COLO668 (cell line): ENCODE measurements at regions not wholly inside any gene's neighbourhood (a gene's known extent, or its start where the extent isn't known, plus 50 kb on each side); places are given as distances from the start of the nearest gene placed in this dataset.
"Not testable (repeated sequence)": the region's sequence is repeated elsewhere in the genome, so short reads cannot be mapped to it uniquely, and the experiment has no call there.

ENCODE experiments used
- DNase-seq: peaks from one replicate; lab custom pipeline; 2025; ENCODE audit not compliant: unreplicated experiment; lab: John Stamatoyannopoulos, UW

DNA sequence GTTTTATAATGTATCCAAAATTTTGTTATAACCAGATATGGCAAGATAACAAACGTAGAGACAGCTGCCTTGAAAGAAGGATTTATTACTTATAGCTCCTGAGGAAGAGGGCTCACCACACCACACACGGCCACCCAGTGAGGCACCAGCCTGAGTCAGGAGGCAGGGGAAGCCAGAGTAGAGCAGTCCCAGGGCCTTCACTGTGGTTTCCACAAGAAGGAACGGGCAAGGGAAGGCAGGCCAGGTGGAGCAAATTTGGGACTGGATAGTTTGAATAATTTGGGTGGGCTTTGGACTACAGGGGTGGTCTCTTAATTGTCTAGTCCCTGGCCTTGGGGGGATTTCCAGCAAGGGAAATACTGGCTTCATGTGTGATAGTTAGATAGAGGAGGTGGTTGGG lies 72.5 kb downstream of the RRAGC start:
- no peak for DNase-seq

DNA sequence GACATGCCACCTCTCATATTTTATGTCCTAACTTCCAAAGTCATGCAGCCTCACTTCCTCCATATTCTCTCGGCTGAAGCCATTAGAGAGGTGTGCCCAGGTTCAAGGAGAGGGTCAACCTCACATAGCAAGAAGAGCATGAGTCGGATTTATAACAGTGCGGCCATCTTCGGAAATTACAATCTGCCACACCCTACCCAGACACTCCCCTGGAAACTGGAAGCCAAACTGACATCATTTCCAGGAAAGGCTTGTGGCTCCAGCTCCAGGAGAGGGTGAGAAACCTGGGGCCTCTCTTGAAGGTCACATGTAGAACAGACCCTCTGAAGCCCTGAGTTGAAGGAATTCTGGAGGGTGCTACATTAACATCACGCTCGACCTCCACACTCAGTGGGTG lies 73.5 kb downstream of the RRAGC start:
- no peak for DNase-seq

DNA sequence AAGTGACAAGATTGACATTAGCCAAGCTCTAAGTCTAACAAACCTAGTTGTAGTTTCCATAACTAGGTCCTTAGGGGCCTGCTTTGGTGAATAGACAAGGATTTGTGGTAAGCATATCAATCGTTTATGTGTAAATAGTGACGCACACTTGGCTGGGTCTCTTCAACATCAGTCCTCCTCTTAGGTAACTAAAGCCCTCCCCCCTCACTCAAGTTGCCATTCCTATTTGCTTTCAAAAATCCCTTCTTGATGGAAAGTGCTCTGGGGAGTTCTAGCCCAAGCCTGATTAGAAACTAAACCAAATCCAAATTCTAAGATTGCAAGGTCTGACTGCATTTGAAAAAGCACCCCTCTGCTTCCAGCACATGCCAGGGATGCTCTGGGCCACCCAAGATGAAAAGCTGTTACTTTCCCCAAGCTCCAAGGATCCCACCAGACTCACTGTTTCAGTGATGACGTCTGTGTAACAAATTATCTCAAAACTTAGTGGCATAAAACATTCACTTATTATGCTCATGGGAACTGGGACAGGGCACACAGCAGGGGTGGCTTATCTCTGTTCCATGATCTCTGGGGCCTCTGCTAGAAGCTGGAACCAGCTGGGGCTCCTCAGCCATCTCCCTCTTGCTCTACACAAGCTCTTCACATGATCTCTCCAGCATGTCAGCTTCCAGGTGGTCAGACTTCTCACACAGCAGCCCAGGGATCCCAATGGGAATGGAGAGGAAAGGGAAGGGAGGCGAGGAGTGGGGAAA lies 74.1 kb downstream of the RRAGC start:
- DNase-seq, result no peak

DNA sequence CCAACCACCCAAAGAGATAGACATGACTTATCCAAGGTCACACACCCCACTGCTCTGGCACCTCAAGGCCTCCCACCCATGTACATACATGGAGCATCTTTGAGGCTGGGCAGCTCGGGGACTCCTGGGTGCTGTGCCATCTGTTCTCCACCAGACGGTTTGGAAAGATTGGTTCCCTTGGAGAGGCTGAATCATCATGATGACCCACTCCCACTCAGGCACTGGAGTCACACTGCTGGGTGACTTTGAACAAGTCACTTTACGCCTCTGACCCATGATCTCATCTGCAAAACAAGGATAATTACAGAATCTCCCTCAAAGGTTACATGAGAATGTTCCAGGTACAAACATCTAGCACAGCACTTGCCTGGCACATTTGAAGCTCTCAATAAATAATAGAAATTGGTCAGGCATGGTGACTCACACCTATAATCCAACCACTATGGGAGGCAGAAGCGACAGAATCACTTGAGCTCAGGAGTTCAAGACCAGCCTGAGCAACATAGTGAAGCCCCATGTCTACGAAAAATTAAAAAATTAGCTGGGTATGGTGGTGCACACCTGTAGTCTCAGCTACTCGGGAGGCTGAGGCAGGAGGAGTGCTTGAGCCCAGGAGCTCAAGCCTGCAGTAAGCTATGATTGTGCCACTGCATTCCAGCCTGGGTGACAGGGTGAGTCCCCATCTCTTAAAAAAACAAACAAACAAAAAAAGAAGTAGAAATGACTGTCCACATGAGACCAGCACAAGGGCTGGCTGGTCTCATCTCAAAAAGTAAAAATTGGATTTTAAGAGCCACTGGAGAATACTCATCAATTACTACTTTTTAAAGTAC lies 74.9 kb downstream of the RRAGC start:
- DNase-seq, result no peak

DNA sequence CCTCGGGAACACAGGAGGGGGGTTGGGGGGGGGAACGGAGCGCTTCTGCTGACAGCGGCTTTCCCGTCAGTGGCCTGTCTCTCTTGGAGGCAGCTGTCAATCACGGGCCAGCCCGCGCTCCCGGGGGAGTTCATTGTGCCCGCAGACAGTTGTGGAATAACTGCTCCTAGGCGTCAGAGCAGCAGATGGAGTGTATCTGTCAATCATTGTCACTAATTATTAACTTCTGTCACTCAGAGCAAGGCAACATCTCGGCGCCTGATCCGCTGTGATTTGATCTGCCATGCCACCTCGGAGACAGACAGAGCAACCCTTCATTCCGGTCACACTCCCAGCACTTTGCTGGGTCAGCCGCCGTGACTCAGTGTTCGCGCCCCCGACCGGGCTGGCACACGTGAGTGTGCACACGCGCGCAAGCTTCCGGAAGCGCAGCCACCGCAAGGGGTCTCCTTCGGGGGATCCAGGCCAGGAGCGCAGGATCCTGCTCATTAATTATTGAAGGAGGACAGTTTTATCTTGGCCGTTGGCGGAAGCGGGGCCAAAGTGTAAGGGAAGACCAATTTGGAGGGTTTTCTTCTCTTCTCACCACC lies 75.8 kb downstream of the RRAGC start:
- DNase-seq, result no peak

DNA sequence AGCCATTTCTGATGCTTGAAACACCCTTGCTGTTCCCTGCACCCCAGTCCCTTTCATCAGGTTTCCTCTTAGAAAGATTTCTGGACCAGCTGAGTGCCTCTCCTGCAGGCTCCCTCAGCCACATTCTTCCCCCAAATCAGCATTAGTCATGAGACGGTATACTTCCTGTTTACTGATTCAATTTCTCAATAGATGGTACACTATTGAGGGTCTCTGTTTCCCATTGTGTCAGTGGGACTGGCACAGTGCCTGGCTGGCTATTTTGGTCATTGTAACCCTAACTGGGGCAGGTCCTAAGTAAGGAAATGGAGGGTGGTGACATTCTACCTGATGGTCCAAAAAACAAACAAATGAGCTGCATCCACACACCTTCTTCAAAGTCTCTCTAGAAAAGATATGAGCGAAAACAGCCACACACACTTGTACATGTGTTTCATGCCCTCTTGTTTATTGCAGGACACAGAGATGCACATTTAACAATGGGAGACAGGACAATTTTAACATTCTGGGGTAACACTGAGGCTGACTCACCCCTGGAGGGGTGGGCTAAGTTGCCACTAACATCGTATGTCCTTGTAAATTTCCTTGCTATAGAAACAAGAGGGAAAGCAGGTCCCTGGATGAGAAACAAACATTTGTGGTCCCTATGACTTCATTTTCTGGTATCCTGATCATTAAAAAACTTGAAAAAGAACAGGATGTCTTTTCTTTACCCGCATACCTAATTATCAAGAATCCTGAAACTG lies 77.5 kb downstream of the RRAGC start:
- DNase-seq, result no peak

DNA sequence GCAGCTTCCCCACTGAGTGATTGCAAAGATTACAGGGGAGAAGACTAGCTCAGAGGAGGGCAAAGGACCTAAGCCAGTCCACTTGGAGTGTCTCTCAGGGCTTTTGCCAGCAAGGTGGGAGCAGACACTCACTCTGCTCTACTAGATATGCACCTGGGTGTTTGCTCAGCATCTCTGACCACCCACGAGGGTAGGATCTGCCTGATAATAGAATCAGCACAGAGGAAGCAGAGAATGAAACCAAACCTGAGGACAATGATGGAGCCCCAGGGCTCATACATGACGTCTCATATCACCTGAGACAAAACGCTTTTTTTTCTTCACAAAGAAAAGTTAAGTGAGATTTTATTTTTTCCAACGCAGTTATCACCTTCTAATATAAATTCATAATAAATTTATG lies 79.4 kb downstream of the RRAGC start:
- DNase-seq, result no peak

DNA sequence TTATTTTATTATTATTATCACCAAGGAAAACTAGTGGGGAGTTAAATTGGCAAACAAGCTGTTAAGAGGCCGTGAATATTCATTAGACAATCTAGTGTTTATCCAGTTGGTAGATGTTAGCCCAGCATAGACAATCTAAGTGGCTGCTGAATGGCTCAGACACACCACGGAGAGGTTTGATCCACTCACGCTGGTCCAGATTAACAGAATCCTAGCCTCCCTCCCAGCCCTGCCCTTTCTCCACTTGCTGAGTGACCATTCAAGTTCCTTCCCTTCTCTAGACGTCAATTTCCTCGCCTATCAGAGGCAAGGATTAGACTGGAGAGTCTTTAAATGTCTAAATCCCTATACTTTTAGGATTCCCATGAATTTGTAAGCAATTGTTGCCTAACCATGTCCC lies 80.1 kb downstream of the RRAGC start:
- DNase-seq, result no peak

DNA sequence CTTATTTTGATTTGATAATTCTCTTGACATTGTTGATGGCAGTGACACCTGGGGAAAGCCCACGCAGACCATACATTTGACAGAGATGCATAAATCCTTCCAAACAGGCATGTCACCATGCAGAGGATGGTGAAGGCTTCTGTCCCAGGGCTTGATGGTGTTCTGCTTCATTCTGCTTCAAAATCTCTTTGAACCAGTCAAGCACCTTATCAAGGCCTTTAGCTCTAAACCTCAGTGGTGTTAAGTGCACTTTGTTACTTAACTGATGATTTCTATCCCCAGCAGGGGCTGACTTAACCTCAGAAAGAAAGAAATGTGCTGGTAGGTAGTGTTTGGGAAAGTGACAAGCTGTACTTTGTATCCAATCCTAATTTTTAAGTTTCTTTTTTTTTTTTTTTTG lies 81.1 kb downstream of the RRAGC start:
- DNase-seq, result no peak

DNA sequence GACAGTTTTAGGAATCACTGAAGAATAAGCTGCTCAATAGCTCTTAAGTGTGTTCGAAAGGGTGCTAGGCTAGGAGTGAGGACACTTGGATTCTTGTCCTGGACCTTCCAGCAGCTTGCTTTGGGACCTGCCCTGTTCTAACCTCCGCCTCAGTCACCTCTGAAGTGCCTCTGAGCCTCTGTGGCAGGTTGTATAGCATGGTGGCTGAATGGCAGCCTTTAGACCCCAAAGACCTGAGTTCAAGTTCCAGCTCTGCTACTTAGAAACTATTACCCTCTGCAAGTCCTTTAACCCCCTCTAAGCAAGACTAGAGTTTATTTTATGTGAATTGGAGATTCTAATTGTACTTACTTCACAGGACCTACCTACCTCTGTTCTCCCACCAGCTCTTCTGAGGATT lies 81.5 kb downstream of the RRAGC start:
- DNase-seq, result no peak

DNA sequence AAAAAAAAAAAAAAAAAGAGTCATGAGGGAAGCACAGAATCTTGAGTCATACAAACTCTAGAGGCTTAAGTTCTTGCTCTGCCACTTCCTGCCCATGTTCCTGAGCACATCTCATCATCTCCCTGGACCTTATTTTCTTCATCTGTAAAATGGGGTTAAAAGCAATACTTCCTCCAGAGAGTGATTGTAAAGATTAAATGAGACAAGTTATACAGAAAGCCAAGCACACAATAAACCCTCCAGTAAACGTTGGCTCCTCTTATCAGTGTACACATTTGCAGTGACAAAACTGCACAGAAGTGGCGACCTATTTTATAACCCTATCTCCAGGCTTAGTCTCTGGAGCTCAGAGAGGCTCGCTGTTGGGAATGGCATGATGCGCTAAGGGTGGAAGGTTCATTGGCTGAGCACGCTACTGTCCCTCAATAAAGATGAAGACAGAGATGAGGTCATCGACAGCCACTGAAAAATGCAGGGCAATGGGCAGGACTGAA lies 82.1 kb downstream of the RRAGC start:
- no peak for DNase-seq

DNA sequence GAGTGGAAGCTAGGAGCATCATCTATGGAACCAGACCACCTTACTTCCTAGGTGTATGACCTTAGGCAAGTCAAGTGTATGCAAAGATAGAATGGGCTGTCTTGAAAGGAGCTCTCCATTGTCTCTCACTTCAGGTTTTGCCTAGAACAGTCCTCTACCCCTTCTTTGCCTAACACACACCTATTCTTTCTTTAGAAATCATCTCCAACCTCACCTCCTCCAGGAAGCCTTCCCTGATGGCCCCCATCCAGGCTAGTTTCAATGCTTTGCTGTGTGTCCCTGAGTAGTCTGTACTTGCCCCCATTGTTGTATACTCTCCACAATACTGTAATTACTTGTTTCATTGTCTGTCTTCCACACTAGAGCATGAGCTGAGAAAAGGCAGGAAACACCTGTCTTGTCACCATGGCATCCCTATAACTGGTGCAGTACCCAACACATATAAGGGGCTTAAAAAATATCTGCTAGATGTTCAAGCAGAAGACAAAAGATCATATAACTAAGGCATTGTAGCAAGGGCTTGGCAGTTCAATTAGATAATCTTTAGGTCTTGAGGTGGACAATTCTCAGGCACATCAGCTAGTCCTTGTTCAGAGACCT lies 83.0 kb downstream of the RRAGC start:
- no peak for DNase-seq

DNA sequence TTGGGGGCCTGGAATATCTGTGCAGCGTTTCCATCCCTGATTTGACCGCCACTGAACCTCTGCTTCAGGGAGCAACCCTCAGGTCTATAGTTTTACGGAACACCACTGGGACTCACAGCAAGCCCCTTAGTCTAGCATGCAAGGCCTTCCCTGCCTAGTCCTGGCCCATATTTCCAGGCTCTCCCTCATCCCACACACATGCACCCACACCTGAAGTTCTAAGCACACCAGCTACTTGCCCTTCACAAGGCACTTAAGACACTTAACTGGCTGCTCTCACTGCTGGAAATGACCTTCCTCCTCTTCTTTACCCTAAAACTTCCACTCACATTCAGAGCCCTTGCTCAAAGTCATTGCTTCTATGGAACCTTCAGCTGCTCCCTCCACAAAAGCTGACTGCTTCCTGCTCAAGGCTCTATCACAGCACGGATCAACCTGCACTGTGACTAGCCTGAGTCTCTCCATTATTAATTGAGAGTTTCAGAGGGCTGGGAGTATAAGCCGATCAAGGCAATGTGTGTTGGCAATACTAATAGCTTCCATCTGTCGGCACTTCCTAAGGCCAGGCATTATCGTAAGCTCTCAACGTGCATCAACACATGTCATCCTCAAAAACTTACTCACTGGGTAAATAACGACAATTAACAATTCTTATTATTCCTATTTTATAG lies 84.3 kb downstream of the RRAGC start:
- no peak for DNase-seq

DNA sequence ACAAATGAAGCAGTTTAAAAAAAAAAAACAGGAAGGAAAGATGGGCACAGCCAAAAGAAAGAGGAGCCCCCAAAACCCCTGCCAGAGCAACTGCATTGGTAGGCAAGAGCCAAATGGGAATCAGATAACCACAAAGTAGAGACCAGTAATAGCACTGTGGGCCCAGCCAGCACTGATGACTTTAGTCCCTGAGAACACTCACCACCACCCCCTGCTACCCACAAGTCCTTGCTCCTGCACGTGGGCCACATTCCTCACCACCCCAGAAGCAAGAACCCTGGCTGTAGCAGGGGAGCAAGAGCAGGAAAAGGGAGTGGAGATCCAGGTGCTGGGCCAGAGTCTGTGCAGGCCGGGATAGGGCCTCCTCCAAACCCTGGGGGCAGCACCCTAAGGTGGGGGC lies 86.1 kb downstream of the RRAGC start:
- DNase-seq, result no peak

DNA sequence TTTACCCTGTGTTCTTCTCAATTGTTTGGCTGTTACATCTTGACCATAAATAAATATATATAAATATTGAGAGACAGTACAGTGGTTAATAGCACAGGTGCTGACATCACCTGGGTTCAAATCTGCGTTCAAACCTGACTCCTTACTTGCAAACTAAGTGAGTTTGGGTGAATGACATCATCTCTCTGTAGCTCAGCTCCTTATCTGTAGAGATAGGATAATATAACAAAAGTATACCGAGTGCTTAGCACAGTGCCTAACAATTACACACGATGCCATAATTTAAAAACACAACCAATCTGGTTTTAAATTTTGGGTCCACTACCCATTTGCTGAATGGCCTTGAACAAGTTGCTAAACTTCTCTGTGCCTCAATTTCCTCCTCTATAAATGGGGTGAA lies 86.6 kb downstream of the RRAGC start:
- no peak for DNase-seq

DNA sequence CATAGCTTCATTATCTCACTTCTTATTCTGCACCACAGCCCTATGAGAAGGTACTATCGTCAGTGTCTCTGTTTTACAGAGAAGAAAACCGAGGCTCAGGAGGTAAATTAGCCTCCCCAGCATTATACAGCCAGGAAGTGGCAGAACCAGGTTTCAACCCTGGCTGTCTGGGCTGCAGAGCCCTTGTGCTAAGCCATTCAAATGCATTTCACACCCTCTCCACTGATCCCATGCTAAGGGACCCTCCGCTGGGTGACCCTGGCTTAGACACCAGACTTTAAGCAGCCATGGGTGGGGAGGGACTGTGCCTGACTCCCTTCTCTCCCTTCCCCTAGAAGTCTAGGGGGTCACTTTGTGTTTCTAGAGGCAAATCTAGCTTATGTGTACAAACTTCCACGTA lies 87.5 kb downstream of the RRAGC start:
- no peak for DNase-seq

DNA sequence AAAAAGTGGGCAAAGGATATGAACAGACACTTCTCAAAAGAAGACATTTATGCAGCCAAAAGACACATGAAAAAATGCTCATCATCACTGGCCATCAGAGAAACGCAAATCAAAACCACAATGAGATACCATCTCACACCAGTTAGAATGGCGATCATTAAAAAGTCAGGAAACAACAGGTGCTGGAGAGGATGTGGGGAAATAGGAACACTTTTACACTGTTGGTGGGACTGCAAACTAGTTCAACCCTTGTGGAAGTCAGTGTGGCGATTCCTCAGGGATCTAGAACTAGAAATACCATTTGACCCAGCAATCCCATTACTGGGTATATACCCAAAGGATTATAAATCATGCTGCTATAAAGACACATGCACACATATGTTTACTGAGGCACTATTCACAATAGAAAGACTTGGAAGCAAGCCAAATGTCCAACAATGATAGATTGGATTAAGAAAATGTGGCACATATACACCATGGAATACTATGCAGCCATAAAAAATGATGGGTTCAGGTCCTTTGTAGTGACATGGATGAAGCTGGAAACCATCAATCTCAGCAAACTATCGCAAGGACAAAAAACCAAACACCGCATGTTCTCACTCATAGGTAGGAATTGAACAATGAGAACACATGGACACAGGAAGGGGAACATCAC lies 88.9 kb downstream of the RRAGC start:
- not testable (repeated sequence) for DNase-seq

DNA sequence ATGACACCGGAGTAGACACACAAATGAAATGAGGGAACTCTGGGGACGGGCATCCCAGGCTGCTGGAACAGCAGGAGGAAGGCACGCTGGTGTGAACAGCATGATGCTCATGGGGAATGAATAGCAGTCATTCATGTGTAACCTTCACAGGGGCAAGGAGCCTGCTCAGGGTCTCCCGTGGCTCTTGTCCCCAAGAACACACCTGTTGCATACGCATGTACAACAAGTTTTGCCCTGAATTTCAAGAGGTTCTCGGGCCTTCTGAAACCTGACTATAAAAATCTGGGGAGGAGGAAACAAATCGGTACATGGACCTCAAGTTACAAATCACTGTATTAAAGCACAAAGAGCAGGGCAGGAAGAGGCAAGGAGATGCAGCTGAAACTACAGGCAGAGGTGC lies 93.4 kb downstream of the RRAGC start:
- DNase-seq, result no peak

DNA sequence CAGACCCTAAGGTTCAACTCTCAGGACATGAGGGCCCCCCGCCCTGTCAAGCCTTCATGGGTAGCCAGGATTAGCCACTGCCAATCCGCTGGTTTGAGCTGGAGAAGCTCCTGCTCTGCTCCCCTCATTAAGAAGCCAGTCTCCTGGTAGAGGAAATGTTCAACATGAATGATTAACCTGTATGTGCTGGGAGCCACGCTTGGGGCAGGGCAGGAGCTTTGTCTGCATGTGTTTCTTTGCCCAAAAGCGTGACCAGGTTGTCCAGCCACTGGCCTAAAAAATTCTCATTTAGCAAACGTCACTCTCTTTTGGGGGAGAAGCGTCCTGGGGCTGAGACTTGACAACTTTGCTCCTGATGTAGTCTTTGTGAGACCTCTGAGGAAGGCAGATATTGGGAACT lies 96.5 kb downstream of the RRAGC start:
- no peak for DNase-seq

DNA sequence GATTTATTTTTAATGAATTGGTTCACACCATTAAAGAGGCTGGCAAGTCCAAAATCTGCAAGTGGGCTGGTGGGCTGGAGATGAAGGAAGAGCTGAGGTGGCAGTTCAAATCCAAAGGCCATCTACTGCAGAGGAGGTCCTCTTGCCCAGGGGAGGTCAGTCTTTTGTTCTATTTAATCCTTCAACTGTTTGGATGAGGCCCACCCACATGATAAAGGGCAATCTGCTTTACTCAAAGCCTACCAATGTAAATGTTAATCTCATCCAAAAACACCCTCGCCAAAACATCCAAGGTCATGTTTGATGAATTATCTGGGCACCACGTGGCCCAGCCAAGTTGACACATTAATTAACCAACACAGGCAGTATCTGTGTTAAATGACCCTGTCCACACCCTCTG lies 99.0 kb downstream of the RRAGC start:
- DNase-seq, result no peak
